Neural cell (in vitro differentiated cells): ENCODE measurements at regions not wholly inside any gene's neighbourhood (a gene's known extent, or its start where the extent isn't known, plus 50 kb on each side); places are given as distances from the start of the nearest gene placed in this dataset.
"Not testable (repeated sequence)": the region's sequence is repeated elsewhere in the genome, so short reads cannot be mapped to it uniquely, and the experiment has no call there.

Experiments
- H2AFZ ChIP-seq: fragments of 200-600, 300-800 bp; sonication (generic), shearing (Covaris generic); 2 replicates; pipeline ENCODE4 v1.6.0; 2014; ENCODE audit warnings: low read depth, mild to moderate bottlenecking, antibody characterized with exemption, low read length, moderate library complexity
- H3F3A ChIP-seq: fragments of 200-600 bp; shearing (Covaris generic); 2 replicates; pipeline ENCODE4 v1.6.1; 2016; ENCODE audit warnings: mild to moderate bottlenecking, moderate library complexity, mixed read lengths, antibody characterized with exemption, low read length; ENCODE audit not compliant: insufficient read depth, poor library complexity, severe bottlenecking
- H3K27ac ChIP-seq: fragments of 200-600, 300-800 bp; sonication (generic), shearing (Covaris generic); 2 replicates; pipeline ENCODE4 v1.5.1; 2014; ENCODE audit warnings: mild to moderate bottlenecking, low read length, moderate library complexity
- H3K27me3 ChIP-seq: fragments of 300-800, 200-600 bp; sonication (generic), shearing (Covaris generic); 2 replicates; pipeline ENCODE4 v1.6.0; 2014; ENCODE audit warnings: mild to moderate bottlenecking, low read depth, low read length, moderate library complexity; ENCODE audit not compliant: insufficient read depth
- H3K36me3 ChIP-seq: fragments of 300-800, 200-600 bp; sonication (generic), shearing (Covaris generic); 2 replicates; pipeline ENCODE4 v1.5.1; 2014; ENCODE audit warnings: mild to moderate bottlenecking, antibody characterized with exemption, low read length, moderate library complexity; ENCODE audit not compliant: insufficient read depth
- H3K4me2 ChIP-seq: fragments of 300-800, 200-600 bp; sonication (generic), shearing (Covaris generic); 2 replicates; pipeline ENCODE4 v1.6.0; 2014; ENCODE audit warnings: mild to moderate bottlenecking, low read length
- H3K4me3 ChIP-seq: fragments of 300-800, 200-600 bp; sonication (generic), shearing (Covaris generic); 2 replicates; pipeline ENCODE4 v1.5.1; 2014; ENCODE audit warnings: mild to moderate bottlenecking, low read length, moderate library complexity
- H3K79me2 ChIP-seq: fragments of 200-600 bp; shearing (Covaris generic); replicated peaks from 2 replicates; pipeline ENCODE4 v1.6.0; 2014; ENCODE audit warnings: mild to moderate bottlenecking, low read length, moderate library complexity; ENCODE audit not compliant: insufficient read depth
- H3K9ac ChIP-seq: fragments of 300-800, 200-600 bp; sonication (generic), shearing (Covaris generic); 2 replicates; pipeline ENCODE4 v1.6.1; 2016; ENCODE audit warnings: mild to moderate bottlenecking, low read length, mixed read lengths
- H3K9me2 ChIP-seq: fragments of 200-600 bp; shearing (Covaris generic); 2 replicates; pipeline ENCODE4 v1.6.1; 2016; ENCODE audit warnings: mild to moderate bottlenecking, low read length, mixed read lengths; ENCODE audit not compliant: insufficient read depth
- H3K9me3 ChIP-seq: fragments of 200-600, 300-800 bp; sonication (generic), shearing (Covaris generic); 2 replicates; pipeline ENCODE4 v1.6.1; 2016; ENCODE audit warnings: mild to moderate bottlenecking, mixed run types, low read length, moderate library complexity, mixed read lengths
- H4K20me1 ChIP-seq: fragments of 200-600 bp; shearing (Covaris generic); 2 replicates; pipeline ENCODE4 v1.6.1; 2016; ENCODE audit warnings: mild to moderate bottlenecking, mixed run types; ENCODE audit not compliant: insufficient read depth
- CTCF ChIP-seq: fragments of 450-650 bp; IDR thresholded peaks from 2 replicates; pipeline ENCODE4 v1.5.1; 2014; ENCODE audit warnings: antibody characterized with exemption, mild to moderate bottlenecking, moderate library complexity; ENCODE audit not compliant: poor library complexity, severe bottlenecking
- EP300 ChIP-seq: fragments of 450-650 bp; conservative IDR thresholded peaks from 2 replicates; pipeline ENCODE4 v1.6.1; 2014; ENCODE audit warnings: antibody characterized with exemption, mild to moderate bottlenecking, moderate library complexity; ENCODE audit not compliant: poor library complexity, severe bottlenecking
- EZH2 ChIP-seq: fragments of 200-600, 300-800 bp; shearing (Covaris generic), sonication (generic); IDR thresholded peaks from 2 replicates; pipeline ENCODE4 v1.6.1; 2014; ENCODE audit warnings: antibody characterized with exemption, low read length, borderline replicate concordance, mild to moderate bottlenecking; ENCODE audit not compliant: insufficient read depth, poor library complexity, severe bottlenecking
- MXI1 ChIP-seq: fragments of 450-650 bp; conservative IDR thresholded peaks from 2 replicates; pipeline ENCODE4 v1.6.1; 2014; ENCODE audit warnings: antibody characterized with exemption, mild to moderate bottlenecking; ENCODE audit not compliant: poor library complexity, severe bottlenecking
- POLR2AphosphoS5 ChIP-seq: IDR thresholded peaks from 2 replicates; pipeline ENCODE4 v1.6.1; 2012
- RAD21 ChIP-seq: fragments of 450-650 bp; conservative IDR thresholded peaks from 2 replicates; pipeline ENCODE4 v1.6.1; 2014; ENCODE audit warnings: antibody characterized with exemption, mild to moderate bottlenecking, moderate library complexity
- REST ChIP-seq: IDR thresholded peaks from 2 replicates; pipeline ENCODE4 v1.6.1; 2012; ENCODE audit warnings: borderline replicate concordance
- SMC3 ChIP-seq: fragments of 450-650 bp; conservative IDR thresholded peaks from 2 replicates; pipeline ENCODE4 v1.6.1; 2014; ENCODE audit warnings: antibody characterized with exemption, mild to moderate bottlenecking, moderate library complexity; ENCODE audit not compliant: poor library complexity
- TAF1 ChIP-seq: IDR thresholded peaks from 2 replicates; pipeline ENCODE4 v1.6.1; 2012; ENCODE audit warnings: low read depth

- Histone ChIP-seq H3K27ac (no peak overlapping the region), H3K9me2 (no peaks in the 10 kb centered on the region), H3K9ac (no peak overlapping the region), H3K36me3 (no peaks in the 10 kb centered on the region), H3K9me3 (no peaks in the 10 kb centered on the region), H2AFZ (no peak overlapping the region), H3F3A (no peaks in the 10 kb centered on the region), H3K4me2 (no peak overlapping the region), H3K27me3 (no peaks in the 10 kb centered on the region), H3K79me2 (no peaks in the 10 kb centered on the region), H3K4me3 (no peak overlapping the region), H4K20me1 (no peaks in the 10 kb centered on the region)
- TF ChIP-seq POLR2AphosphoS5 = no peak
- TF ChIP-seq EP300 = no peak
- TF ChIP-seq TAF1 = no peak
- TF ChIP-seq MXI1 = no peak
- TF ChIP-seq CTCF = no peak
- no peak for TF ChIP-seq RAD21
- no peak for TF ChIP-seq SMC3
- TF ChIP-seq REST = no peak
- no peak for TF ChIP-seq EZH2
Measured at GRCh38 chr6:68059261-68059660, 575.8 kb upstream of the ADGRB3 start.

- H3K9me2 ChIP-seq, H3K27ac ChIP-seq, H4K20me1 ChIP-seq, H3F3A ChIP-seq, H3K27me3 ChIP-seq, H3K9ac ChIP-seq, H3K36me3 ChIP-seq, H2AFZ ChIP-seq, H3K79me2 ChIP-seq, H3K4me3 ChIP-seq, H3K4me2 ChIP-seq, H3K9me3 ChIP-seq: not testable (repeated sequence)
Measured at GRCh38 chr6:68056596-68056995, 578.5 kb upstream of the ADGRB3 start.

GRCh38 chr6:68054756-68055155 lies 580.3 kb upstream of the ADGRB3 start:
- H3K9me2 ChIP-seq = no peaks in the 10 kb centered on the region
- H3K4me3 ChIP-seq = no peak overlapping the region
- H3K4me2 ChIP-seq = no peak overlapping the region
- H3K79me2 ChIP-seq = no peaks in the 10 kb centered on the region
- H3K36me3 ChIP-seq = no peaks in the 10 kb centered on the region
- no peaks in the 10 kb centered on the region for H4K20me1 ChIP-seq
- no peak overlapping the region for H3K9ac ChIP-seq
- TF ChIP-seq EZH2 = no peak
- no peak for TF ChIP-seq MXI1
- TF ChIP-seq EP300 = no peak
- no peak for TF ChIP-seq TAF1
- no peak for TF ChIP-seq POLR2AphosphoS5
- H2AFZ ChIP-seq = no peak overlapping the region
- no peaks in the 10 kb centered on the region for H3F3A ChIP-seq
- no peaks in the 10 kb centered on the region for H3K27me3 ChIP-seq
- no peak overlapping the region for H3K27ac ChIP-seq
- no peaks in the 10 kb centered on the region for H3K9me3 ChIP-seq
